PC-3 (cell line): ENCODE measurements at regions not wholly inside any gene's neighbourhood (a gene's known extent, or its start where the extent isn't known, plus 50 kb on each side); places are given as distances from the start of the nearest gene placed in this dataset.

Source experiments
- ATAC-seq: fragments of 200-7000 bp; cut with Tn5 transposase; 2 replicates; pipeline ENCODE4 v1.9.1; 2020; ENCODE audit warnings: mild to moderate bottlenecking, moderate library complexity
- BruUV-seq: library from RNA; stranded (reverse); fragments of 400-500 nt; replicated peaks from 2 replicates; lab custom pipeline; 2021; lab: Mats Ljungman, UMichigan
- CTCF ChIA-PET: fragments of 300-600 bp; sonication (Branson Sonifier 250); formaldehyde crosslinking; loops from one replicate; lab custom pipeline; 2022; ENCODE audit warnings: antibody characterized with exemption; lab: Charles Lee
- POLR2A ChIA-PET: fragments of 300-600 bp; sonication (Branson Sonifier 250); formaldehyde crosslinking; loops from one replicate; lab custom pipeline; 2022; ENCODE audit warnings: antibody characterized with exemption; ENCODE audit not compliant: unreplicated experiment; lab: Charles Lee
- DNase-seq: peaks from one replicate; pipeline ENCODE4 v3.0.0-alpha.2; 2015
- H2AFZ ChIP-seq: fragments of 300-600 bp; sonication (generic); 2 replicates; pipeline ENCODE4 v1.6.0; 2016; ENCODE audit warnings: antibody characterized with exemption, low read length
- H3F3A ChIP-seq: fragments of 300-600 bp; sonication (generic); one replicate; pipeline ENCODE4 v1.6.0; 2017; ENCODE audit warnings: antibody characterized with exemption, low read length, control low read depth, mild to moderate bottlenecking; ENCODE audit not compliant: unreplicated experiment
- H3K27ac ChIP-seq: fragments of 300-600 bp; sonication (generic); 2 replicates; pipeline ENCODE4 v1.5.1; 2016; ENCODE audit warnings: mild to moderate bottlenecking, low read length
- H3K27me3 ChIP-seq: fragments of 300-600 bp; sonication (generic); 2 replicates; pipeline ENCODE4 v1.6.1; 2016; ENCODE audit warnings: low read length, mixed read lengths
- H3K36me3 ChIP-seq: fragments of 300-600 bp; sonication (generic); 2 replicates; pipeline ENCODE4 v1.6.1; 2016; ENCODE audit warnings: low read depth, mixed run types, low read length, mixed read lengths
- H3K4me1 ChIP-seq: fragments of 300-600 bp; sonication (generic); 2 replicates; pipeline ENCODE4 v1.5.1; 2016; ENCODE audit warnings: low read length; ENCODE audit not compliant: insufficient read depth
- H3K4me2 ChIP-seq: fragments of 300-600 bp; sonication (generic); 2 replicates; pipeline ENCODE4 v1.6.0; 2016; ENCODE audit warnings: low read length
- H3K4me3 ChIP-seq: fragments of 300-600 bp; sonication (generic); 2 replicates; pipeline ENCODE4 v1.5.1; 2016; ENCODE audit warnings: mild to moderate bottlenecking, low read length, mixed read lengths
- H3K79me2 ChIP-seq: fragments of 300-600 bp; sonication (generic); 2 replicates; pipeline ENCODE4 v1.6.1; 2017; ENCODE audit warnings: low read length, mixed read lengths
- H3K9ac ChIP-seq: fragments of 300-600 bp; sonication (generic); 2 replicates; pipeline ENCODE4 v1.6.0; 2016; ENCODE audit warnings: mild to moderate bottlenecking, low read length
- H3K9me2 ChIP-seq: fragments of 300-600 bp; sonication (generic); replicated peaks from 2 replicates; pipeline ENCODE4 v1.6.1; 2016; ENCODE audit warnings: mixed run types, low read length, mixed read lengths
- H3K9me3 ChIP-seq: fragments of 300-600 bp; sonication (generic); 2 replicates; pipeline ENCODE4 v1.6.1; 2016; ENCODE audit warnings: low read length, mixed read lengths
- H4K20me1 ChIP-seq: fragments of 300-600 bp; sonication (generic); 2 replicates; pipeline ENCODE4 v1.6.1; 2016; ENCODE audit warnings: low read length, mixed read lengths
- EZH2 ChIP-seq: fragments of 300-600 bp; sonication (generic); IDR thresholded peaks from one replicate; pipeline ENCODE4 v1.6.1; 2017; ENCODE audit warnings: antibody characterized with exemption, mild to moderate bottlenecking, low read length; ENCODE audit not compliant: unreplicated experiment
- EZH2phosphoT487 ChIP-seq: fragments of 300-600 bp; sonication (generic); IDR thresholded peaks from 2 replicates; pipeline ENCODE4 v1.6.1; 2018; ENCODE audit warnings: mild to moderate bottlenecking, antibody characterized with exemption, low read length, borderline replicate concordance
- intact Hi-C: fragments of 100-400 bp; cut with micrococcal nuclease; formaldehyde crosslinking; loops from 2 replicates; pipeline ENCODE4 v1.9.0; 2023
- TF ChIP-seq, protein P1 (sequence below): fragments of 300-600 bp; sonication (generic); conservative IDR thresholded peaks from 2 replicates; pipeline ENCODE4 v1.5.1; 2017; ENCODE audit warnings: antibody characterized with exemption, low read depth, mild to moderate bottlenecking, low read length

DNA sequence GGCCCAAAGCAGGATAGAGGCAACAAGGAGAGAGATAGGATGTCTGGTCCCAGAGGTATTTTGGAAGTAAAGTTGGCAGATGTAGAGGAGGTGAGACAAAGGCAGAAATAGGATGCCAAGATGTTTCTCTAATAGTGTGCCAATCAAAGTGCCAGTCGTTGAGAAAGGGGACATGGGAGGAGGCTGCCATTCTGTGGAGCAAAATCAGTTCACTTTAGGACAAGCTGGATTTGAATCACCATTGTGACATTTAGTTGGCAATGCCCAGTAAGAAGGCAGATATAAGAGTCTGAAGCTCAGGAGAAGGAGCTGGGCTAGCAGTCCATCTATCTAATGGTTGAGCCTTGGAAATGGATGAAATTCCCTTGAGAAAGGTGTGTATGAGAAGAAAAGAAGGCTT is 53.8 kb downstream of the ADRB2 start:
- ATAC-seq = no peak
- Histone ChIP-seq H3K79me2 (no peaks in the 10 kb centered on the region), H4K20me1 (no peaks in the 10 kb centered on the region), H3K27me3 (no peaks in the 10 kb centered on the region), H3K4me3 (no peak overlapping the region), H3K9ac (no peak overlapping the region), H3K36me3 (no peaks in the 10 kb centered on the region), H3K9me3 (no peaks in the 10 kb centered on the region), H3K4me2 (no peak overlapping the region), H2AFZ (no peak overlapping the region), H3K9me2 (0 out of 2 replicates have a peak, but pooled peaks cover 3% of the 10 kb centered on the region), H3K4me1 (no peaks in the 10 kb centered on the region; the same call in 1 of the 2 replicates), H3K27ac (no peak overlapping the region), H3F3A (no peaks in the 10 kb centered on the region)
- no TSS peak for BruUV-seq
- POLR2A ChIA-PET = no interaction called here
- intact Hi-C loops = no loop called here
- CTCF ChIA-PET = no interaction called here
- DNase-seq = no peak
- TF ChIP-seq, protein P1, sequence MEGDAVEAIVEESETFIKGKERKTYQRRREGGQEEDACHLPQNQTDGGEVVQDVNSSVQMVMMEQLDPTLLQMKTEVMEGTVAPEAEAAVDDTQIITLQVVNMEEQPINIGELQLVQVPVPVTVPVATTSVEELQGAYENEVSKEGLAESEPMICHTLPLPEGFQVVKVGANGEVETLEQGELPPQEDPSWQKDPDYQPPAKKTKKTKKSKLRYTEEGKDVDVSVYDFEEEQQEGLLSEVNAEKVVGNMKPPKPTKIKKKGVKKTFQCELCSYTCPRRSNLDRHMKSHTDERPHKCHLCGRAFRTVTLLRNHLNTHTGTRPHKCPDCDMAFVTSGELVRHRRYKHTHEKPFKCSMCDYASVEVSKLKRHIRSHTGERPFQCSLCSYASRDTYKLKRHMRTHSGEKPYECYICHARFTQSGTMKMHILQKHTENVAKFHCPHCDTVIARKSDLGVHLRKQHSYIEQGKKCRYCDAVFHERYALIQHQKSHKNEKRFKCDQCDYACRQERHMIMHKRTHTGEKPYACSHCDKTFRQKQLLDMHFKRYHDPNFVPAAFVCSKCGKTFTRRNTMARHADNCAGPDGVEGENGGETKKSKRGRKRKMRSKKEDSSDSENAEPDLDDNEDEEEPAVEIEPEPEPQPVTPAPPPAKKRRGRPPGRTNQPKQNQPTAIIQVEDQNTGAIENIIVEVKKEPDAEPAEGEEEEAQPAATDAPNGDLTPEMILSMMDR = no peak
- no peak for TF ChIP-seq EZH2
- no peak for TF ChIP-seq EZH2phosphoT487

DNA sequence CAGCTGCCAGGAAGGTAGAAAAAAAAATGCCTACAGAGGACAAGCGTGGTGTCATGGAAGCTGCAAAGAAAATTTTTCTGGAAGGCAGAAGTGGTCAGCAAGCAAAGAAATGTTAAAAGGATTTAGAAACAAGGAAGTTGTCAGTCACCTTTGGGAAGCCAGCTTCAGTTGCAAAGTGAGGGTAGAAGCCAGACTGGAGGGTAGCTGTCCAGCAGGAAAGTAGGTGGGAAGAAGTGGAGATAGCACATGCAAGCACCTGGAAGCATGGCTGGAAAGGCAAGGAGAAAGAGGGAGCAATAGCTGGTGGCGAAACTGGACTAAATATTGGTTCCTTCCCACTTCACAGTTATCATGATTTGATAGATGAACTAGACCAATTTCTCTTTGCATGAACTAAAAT is 54.3 kb downstream of the ADRB2 start:
- H3K9me3 ChIP-seq = no peaks in the 10 kb centered on the region
- H3K27ac ChIP-seq = no peak overlapping the region
- no peak overlapping the region for H3K9ac ChIP-seq
- intact Hi-C loops = no loop called here
- CTCF ChIA-PET = no interaction called here
- H3K4me3 ChIP-seq = no peak overlapping the region
- TF ChIP-seq EZH2phosphoT487 (no peak), EZH2 (no peak)
- TF ChIP-seq, protein P1 = no peak
- 0 out of 2 replicates have a peak, but pooled peaks cover 3% of the 10 kb centered on the region for H3K9me2 ChIP-seq
- H4K20me1 ChIP-seq = no peaks in the 10 kb centered on the region
- no peak overlapping the region for H3K4me2 ChIP-seq
- no TSS peak for BruUV-seq
- DNase-seq = no peak
- no peaks in the 10 kb centered on the region for H3K4me1 ChIP-seq
- H3K27me3 ChIP-seq = no peaks in the 10 kb centered on the region
- no peaks in the 10 kb centered on the region for H3F3A ChIP-seq
- ATAC-seq = no peak
- POLR2A ChIA-PET = interaction anchor here (0.7 kb wide), 1 partner anchor 28 kb away, joined by 3 read pairs; no protein-coding TSS in a partner anchor
- H3K79me2 ChIP-seq = no peaks in the 10 kb centered on the region
- no peaks in the 10 kb centered on the region for H3K36me3 ChIP-seq
- no peak overlapping the region for H2AFZ ChIP-seq

GRCh38 chr5:148882332-148882731 is 55.9 kb downstream of the ADRB2 start:
- H3K4me2 ChIP-seq = no peak overlapping the region
- ATAC-seq (no peak), DNase-seq (no peak)
- H2AFZ ChIP-seq = no peak overlapping the region
- H3K27ac ChIP-seq = no peak overlapping the region
- H3K27me3 ChIP-seq = no peaks in the 10 kb centered on the region
- H3K36me3 ChIP-seq = no peaks in the 10 kb centered on the region
- no TSS peak for BruUV-seq
- no peak overlapping the region for H3K9ac ChIP-seq
- no peaks in the 10 kb centered on the region for H3K4me1 ChIP-seq
- ChIA-PET CTCF (interaction anchor here (1.1 kb wide), 1 partner anchor 141 kb away, joined by 3 read pairs; no protein-coding TSS in a partner anchor), POLR2A (no interaction called here)
- no peaks in the 10 kb centered on the region for H3K79me2 ChIP-seq
- intact Hi-C loops = no loop called here
- H3K9me3 ChIP-seq = no peaks in the 10 kb centered on the region
- no peak for TF ChIP-seq EZH2
- TF ChIP-seq EZH2phosphoT487 = no peak
- TF ChIP-seq, protein P1 = no peak
- H3F3A ChIP-seq = no peaks in the 10 kb centered on the region
- no peak overlapping the region for H3K4me3 ChIP-seq
- H4K20me1 ChIP-seq = no peaks in the 10 kb centered on the region
- H3K9me2 ChIP-seq = 0 out of 2 replicates have a peak, but pooled peaks cover 3% of the 10 kb centered on the region
